Activated gamma-delta T cell treated with anti-CD3 and anti-CD28 coated beads, Interleukin-2, amount 50 U/mL, for 16 hours (primary cell): ENCODE measurements at regions not wholly inside any gene's neighbourhood (a gene's known extent, or its start where the extent isn't known, plus 50 kb on each side); places are given as distances from the start of the nearest gene placed in this dataset.
"Not testable (repeated sequence)": the region's sequence is repeated elsewhere in the genome, so short reads cannot be mapped to it uniquely, and the experiment has no call there.

Source experiments
- DNase-seq: peaks from one replicate; pipeline ENCODE4 v3.0.0-alpha.2; 2020; ENCODE audit warnings: low read depth

DNA sequence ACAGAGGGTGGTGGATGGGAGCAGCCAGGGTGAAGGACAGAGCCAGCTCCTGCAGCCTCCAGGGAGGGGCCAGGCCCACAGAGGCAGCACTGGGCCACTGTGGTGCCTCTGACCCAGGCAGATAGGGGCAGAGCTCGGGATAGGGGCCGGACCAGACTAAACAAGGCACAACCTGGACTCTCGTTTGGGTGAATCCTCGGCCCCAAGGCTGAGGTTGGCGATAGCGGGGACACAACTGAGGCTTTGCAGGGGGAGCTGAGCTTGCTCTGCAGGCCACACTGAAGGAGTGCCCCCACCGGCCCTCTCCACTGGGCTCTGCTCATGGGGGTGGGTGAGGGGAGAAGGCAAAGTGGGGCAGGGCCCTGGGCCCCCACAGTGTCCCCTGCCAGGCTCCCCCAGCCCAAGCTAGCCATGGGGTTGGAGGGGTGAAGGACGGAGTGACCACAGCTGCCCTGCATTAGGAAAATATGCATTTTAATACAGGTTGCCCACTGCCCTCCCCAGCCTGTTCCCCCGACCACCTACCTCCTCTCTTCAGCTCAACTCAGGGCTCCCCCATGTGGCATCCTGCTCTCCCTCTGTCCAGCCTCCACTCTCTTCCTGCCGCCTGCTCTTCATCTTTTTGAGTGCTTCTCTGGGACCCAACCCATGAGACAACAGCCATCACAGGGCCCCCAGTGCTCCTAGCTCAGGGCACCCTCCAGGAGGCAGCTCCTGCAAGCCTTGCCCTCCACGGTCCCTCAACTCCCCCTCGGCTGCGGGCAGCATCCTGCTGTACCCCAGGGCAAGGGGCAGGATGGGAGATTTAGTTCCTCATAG is 152.8 kb downstream of the INHBB start:
- no peak for DNase-seq

DNA sequence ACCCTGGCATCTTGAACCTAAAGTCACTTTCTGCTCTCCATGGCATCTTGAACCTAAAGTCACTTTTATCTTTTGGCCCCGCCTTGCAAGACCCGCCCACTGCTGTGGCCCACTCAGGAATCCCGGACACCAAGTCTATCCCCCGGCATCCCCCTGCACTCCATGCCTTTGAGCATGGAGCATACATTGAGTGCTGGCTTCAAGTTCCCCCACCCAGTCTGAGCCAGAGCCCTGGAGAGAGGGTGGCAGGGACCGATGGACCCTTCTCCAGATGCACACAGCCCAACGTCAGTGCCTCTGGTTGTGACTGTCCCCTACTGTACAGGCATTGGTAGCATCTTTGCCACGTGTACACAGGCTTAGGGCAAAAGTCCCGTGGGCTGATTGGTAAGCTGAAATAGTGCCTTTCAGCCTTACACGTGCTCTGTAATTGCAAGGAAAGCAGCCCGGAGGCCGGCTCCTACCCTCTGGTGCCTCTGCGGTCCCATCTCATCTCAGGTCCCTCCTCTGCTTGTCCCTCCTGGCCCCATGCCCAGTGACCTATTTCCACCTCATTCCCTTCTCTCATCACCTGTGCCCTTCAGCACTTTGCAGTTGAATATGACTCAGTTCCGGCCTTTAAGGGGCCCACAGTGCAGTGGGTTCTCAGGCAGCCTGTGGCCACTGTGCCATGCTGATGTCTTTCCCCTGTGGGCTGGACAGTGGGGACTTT is 154.0 kb downstream of the INHBB start:
- no peak for DNase-seq

DNA sequence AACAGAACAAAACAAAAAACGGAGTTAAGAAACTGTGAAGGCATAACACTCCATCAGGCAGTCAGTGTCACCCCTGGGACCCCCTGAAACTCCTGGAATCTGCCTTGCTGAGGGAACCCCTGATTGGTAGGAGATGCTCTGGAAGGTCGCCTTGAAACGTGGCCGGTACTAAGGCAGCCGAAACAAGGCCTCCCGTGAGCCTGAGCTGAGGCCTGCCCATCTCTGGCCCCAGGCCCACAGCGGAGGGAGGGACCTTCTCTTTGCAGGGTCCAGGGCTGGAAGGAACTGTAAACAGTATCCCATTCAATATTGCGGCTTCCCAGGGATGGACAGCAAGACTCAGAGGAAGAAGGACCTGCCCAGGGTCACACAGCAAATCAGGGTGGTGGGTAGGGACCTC is 155.7 kb downstream of the INHBB start:
- no peak for DNase-seq

DNA sequence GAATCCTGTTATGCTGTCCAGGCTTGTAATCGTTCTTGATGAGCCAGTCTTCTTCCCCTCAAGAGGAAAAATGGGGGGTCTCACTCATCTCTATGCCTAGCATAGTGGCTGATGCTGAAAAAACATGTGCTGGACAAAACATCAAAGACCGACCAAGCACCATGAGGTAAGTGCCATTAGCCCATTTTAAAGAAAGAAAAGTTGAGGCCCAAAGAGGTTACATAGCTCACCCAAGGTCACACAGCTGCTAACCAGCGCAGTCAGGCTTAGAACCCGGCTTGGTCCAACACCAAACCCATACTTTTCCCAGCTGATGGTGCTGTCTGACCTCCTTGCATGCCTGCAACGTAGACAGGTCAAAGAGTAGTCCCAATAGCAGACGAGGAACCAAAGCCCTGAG is 156.4 kb downstream of the INHBB start:
- no peak for DNase-seq

DNA sequence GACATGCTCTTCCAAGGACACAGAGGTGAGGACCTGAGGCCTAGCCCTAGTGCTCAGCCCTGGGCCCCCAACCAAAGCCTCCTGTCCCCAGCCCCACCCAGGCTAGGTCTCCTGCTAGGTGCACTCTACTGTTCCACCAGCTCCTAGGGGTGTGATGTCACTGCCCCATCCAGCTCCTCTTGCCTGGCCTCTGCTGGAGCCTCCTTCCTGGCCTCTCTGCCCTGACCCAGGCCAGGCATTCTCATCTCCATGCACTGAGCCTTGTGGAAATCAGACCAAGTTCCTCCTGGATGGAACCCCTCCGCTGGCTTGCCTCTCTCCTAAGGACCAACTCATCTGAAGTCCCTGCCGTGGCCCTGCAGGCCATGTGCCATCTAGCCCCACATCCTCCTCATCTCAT is 156.8 kb downstream of the INHBB start:
- no peak for DNase-seq

DNA sequence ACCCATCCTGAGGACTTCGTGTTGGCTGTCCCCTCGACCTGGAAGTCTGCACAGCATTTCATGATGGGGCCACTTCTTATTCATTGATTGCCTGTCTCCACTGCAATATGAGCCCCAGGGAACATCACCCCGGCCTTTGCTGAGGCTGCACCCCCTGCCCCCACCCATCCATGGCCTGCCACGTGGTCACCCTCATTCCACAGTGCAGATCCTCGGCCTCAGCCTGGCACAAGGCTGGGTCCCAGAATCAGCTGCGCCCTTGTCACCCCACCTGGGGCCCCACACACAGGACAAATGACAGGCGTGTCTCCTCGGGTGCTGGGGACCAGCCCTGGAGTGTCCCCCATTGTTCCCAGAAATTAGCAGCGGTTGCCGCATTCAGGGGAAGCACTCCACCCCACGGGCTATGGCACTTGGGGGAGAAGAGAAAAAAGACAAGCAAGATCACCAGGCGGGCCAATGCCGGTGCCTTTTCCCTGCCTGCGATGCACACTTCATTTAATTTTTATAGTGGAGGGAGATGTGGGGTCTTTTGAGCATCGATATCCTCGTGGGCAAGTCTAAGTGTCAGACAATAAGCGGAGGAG is 157.4 kb downstream of the INHBB start:
- DNase-seq = no peak

DNA sequence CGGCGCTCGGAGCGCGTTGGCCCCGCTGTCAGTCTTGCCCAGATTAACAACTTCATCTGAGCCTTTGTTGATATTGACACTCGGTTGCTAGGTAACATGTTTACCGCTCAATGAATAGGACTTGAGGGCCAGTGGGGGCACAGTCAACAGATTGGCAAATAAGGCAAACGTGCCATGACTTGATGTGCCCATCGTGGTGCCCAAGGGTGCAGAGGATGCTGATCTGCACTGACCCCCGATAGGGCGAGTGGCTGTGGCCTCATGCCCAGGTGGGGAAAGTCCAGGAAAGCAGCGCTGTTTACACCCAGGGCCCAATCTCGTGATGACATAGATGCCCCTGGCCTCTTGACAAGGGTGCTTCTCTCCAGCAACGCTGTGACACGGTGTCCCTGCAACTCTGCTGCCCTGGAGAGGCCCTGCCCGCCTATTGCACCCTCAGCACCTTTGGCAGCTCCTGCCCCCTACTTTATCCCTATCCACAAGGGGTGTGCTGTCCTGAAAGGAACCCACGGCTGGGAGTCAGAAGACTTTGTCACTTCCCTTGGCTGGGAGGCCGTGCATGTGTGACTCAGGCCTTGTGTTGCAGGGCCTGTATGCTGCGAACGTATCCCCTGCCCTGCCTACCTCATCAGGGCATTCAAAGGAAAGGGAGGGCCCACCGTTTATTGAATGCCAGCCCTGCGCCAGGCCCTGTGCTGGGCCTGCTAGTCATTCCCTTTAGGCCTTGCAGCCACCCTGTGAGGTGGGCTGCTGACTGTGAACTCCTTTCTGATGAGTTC is 158.0 kb downstream of the INHBB start:
- no peak for DNase-seq

DNA sequence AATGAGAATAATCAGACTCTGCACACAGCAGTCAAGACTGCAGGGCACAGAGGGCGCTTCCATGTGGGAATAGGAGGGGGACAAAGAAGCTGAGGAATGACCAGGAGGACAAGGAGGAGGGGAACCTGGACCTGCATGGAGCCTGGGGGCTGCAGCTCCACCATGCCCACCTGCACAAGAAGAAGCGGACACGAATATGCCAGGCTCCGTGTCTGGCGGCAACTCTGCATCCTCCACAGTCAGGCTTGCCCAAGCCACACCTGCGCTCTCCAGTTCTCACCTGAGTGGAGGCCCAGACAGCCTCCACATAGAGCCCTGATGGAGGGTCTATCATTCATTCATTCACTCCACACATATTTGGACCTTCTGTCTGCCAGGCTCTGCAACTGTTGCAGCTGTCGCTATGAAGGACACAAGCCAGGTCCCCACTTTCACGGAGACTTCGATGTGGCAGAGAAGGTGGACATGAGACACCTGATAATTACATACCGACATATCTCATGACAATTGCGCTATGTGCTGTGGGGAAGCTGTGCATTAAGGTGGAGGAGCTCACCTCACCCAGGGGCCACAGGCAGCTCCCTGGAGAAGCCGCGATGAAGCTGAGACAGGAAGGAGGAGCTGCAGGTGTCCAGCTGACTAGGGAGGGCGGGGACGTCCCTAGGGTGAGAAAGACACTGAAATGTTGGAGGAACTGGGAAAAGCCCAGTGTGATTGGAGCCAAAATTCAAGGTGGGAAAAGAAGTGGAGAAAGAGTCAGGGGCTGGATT is 159.2 kb downstream of the INHBB start:
- no peak for DNase-seq

DNA sequence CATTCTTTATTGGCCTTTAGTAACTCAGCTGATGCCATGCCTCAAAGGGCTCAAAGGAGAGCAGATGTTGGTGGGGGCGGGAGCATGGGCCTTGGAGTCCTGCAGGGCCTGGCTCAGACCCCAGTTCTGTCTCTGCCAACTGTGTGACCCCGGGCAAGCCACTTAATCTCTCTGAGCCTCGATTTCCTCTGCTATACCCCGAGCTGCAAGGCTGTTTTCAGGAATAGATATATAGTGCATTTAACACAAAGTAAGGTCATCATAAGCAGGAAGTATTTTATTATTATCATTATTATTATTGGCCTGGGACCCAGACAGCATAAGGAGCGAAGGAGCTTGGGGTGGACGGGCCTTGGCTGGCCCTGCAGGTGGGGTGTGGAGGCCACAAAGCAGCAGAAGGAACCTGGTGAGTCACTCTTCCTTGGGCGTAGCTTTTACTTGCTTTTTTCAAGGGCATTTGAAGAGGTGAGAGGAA is 162.7 kb downstream of the INHBB start:
- DNase-seq = no peak

DNA sequence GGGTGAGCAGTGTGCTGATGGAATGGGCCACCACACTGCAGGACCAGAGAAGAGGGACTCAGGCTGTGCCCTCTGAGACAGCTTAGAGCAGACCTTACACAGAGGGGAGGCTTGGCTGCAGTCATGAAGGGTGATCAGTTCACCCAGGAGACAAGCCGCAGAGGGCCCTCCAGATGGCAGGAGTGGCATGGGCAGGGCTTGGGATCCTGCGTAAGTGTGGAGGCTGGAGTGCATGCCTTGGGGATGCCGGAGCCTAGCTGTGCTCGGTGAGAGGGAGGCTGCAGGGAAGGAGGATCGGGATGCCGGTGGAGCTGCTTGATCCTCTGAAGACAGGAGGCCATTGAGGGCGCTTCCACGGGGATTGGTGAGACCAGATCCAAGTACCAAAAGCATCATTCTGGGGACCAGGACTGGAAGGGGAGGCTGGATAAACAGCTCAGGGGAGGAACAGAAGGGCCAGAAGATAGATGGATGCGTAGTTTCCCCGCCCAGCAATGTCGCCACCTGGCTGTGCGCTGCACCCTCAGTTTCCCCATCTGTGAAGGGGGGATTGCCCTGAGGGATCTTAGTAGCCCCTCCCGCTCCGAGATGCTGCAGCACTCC is 163.4 kb downstream of the INHBB start:
- DNase-seq = no peak

DNA sequence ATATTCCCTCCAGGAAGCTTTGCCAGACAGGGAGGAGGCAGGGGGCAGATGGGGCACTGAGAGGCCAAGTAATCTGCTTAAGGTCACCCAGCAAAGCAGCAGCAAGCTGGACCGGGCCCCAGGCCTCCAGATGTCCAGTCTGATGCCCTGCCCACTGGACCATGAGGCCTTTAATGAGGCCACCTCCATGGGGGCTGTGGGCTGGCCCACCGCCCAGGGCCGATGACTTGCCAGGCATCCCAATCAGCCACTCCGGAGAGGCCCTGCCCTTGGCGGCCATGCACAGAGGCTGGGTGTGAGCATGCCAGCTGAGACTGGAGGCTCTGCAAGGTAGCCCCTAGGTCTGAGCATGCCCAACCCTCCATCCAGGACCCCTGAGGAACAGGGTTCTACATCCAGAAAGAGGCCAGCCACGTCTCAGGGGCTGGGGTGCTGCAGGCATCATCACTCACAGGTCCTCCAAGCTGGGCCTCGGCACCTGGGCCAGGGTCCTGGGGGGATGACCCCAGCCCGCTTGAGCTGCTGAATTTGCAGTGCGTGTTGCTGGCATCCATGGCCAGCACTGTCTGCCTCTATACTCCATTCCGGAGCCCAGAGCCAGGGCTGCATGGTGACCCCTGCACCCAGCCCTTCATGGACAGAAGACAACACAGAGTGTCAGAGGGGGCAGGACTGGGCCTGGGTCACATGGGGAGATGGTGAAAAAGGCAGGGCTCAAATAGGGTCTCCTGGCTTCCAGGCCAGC is 164.2 kb downstream of the INHBB start:
- DNase-seq = no peak

DNA sequence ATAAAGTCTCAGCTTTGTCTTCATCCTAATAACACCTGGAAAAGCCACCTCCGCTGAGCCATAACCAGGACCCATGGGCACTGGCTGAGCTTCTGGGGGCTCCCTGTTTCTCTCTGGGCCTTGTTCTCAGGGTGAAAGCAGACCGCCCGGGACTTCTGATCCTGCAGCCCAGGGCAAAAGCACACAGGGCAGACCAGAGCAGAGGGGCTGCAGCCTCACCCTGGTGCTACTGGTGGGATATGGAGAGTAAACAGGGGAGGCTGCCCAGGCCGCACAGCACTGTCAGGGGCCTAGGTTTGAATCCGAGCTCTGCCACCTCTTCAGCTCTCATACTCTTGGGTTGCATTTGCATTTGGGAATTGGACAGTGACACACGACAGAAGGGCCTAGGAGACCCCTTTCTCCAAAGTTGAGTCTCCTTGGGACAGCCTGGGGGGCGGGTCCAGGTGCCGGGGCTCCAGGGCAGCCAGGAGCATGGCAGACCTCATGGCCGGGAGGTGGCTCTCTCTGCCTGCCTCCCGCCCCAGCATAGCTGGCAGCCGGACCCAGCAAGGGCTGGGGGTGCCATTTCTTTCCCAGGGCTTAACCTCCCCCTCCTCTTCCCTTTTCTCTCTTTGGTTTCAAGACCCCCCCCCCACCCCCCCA is 164.9 kb downstream of the INHBB start:
- DNase-seq = no peak

DNA sequence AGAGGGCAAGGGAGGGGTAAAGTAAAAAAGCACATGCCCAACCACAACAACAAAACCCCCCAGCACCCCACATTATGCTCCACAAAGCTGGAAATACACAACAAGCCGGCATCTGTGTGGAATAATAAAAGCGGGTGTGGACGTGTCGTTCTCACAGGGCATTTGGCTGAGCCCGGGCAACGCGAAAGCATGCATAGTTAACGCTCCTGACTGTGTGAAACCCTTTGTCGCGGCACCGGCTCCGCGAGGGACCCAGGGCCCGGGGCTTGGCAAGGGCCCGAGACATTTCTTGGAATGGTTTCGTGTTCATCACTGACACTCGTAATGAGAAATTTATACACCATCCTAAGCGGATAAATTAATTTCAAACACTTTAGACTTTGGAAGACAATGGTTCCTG is 165.6 kb downstream of the INHBB start:
- no peak for DNase-seq

DNA sequence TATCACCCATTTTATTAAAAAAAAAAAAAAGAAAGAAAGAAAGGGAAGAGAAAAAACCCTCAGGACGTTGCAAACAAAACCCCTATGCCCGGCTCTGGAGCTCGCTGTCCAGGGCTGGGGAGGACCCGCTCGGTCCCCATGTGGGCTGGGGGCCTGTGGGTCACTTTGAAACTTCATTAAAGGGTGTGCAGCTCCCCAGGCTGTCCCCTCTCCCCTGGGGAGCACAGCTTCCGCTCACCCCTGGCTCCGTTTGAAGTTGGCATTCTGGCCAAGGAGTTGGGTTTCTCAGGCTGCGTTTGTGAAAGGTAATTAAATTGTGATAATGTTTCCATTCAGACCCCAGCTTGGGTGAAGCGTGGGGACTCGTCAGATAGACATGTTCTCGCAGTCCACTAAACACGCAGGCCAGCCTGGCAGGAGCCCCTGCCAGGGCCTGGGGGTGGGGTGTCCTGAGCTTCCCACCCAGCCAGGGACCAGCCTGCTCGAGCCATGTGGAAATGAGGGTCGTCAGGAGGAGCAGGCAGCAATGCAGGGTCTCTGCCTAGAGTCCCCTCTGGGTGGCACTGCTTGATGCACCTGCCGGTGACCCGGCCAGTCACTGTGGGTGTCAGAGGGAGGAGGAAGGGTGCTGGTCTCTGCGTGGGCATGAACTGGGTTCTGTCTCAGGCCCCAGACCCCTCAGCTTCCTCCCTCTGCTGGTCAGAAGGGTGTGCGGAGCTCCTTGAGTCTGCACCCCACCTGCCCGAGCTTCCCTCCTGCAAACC is 166.2 kb downstream of the INHBB start:
- DNase-seq = no peak

DNA sequence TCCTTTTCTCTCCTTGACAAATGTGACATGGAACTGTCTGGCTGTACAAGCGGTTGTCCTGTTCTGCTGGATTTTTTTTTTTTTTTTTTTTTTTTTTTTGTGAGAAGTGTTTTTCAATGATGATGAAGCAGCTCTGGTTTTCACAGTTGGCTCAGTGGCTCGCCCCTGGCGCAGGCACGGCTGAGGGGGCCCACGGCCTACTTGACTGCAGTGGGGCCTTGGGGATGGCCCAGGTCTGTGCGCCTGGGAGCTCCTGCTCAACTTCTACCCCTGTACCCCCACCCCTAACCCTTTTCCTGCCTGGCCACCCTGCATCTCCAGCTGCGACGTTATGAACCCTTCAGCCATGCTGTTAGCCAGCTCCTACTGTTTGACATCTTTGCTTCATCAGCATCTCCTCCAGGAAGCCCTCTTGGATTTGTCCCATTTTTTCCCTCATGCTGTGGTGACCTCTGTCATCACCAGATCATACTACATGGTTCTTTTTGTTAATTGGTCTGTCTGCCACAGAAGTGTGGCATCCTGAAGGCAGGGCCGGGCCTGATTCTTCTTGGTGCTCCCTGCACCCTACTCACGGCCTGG is 167.9 kb downstream of the INHBB start:
- DNase-seq = no peak

DNA sequence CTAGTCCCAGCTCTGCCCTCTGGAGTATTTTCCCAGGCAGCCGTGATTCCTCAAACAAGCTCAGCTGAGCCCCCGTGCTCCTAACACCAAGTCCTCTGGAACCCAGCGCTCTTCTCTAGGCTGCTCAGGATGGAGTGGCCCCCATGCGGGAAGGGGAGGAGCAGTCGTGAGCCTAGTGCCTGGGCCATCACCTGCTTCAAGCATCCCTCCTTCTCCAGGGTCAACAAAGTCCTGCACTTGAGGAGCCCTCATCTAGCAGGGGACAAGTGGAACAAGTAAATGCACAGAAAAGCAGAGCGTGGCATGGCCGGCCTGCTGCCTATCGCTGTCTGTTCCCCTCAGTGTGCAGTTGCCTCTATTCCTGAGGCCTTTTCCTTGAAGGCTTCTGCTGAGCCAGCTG is 168.6 kb downstream of the INHBB start:
- no peak for DNase-seq

DNA sequence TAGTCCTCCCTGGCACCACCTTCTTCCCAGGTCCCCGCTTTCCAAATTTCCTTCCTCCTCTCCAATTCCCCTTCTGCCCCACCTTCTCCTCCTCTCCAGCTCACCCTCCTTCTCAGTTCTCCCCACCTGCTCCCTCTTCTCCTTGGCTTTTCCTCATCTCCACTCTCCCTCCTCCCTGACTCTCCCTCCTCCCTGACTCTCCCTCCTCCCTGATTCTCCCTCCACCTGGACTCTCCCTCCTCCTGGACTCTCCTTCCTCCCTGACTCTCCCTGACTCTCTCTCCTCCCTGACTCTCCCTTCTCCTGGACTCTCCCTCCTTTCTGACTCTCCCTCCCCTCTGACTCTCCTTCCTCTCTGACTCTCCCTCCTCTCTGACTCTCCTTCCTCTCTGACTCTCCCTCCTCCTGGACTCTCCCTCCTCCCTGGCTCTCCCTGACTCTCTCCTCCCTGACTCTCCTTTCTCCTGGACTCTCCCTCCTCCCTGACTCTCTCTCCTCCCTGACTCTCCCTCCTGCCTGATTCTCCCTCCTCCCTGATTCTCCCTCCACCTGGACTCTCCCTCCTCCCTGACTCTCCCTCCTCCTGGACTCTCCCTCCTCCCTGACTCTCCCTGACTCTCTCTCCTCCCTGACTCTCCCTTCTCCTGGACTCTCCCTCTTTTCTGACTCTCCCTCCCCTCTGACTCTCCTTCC is 169.3 kb downstream of the INHBB start:
- not testable (repeated sequence) for DNase-seq
